Loucy (cell line): ENCODE measurements at regions not wholly inside any gene's neighbourhood (a gene's known extent, or its start where the extent isn't known, plus 50 kb on each side); places are given as distances from the start of the nearest gene placed in this dataset.

Experiments
- EZH2phosphoT487 ChIP-seq: fragments of 200-600 bp; IDR thresholded peaks from 2 replicates; pipeline ENCODE4 v1.6.1; 2018; ENCODE audit warnings: antibody characterized with exemption, mild to moderate bottlenecking, moderate library complexity, borderline replicate concordance
- TF ChIP-seq, protein P1 (sequence below): fragments of 200-600 bp; sonication (generic); conservative IDR thresholded peaks from 2 replicates; pipeline ENCODE4 v1.5.1; 2014; ENCODE audit warnings: mild to moderate bottlenecking, antibody characterized with exemption, low read length

GRCh38 chr5:152819891-152820290, 414.8 kb upstream of the NMUR2 start:
- TF ChIP-seq, protein P1, sequence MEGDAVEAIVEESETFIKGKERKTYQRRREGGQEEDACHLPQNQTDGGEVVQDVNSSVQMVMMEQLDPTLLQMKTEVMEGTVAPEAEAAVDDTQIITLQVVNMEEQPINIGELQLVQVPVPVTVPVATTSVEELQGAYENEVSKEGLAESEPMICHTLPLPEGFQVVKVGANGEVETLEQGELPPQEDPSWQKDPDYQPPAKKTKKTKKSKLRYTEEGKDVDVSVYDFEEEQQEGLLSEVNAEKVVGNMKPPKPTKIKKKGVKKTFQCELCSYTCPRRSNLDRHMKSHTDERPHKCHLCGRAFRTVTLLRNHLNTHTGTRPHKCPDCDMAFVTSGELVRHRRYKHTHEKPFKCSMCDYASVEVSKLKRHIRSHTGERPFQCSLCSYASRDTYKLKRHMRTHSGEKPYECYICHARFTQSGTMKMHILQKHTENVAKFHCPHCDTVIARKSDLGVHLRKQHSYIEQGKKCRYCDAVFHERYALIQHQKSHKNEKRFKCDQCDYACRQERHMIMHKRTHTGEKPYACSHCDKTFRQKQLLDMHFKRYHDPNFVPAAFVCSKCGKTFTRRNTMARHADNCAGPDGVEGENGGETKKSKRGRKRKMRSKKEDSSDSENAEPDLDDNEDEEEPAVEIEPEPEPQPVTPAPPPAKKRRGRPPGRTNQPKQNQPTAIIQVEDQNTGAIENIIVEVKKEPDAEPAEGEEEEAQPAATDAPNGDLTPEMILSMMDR, result no peak
- TF ChIP-seq EZH2phosphoT487, result no peak
